T-cell (primary cell): ENCODE measurements at regions not wholly inside any gene's neighbourhood (a gene's known extent, or its start where the extent isn't known, plus 50 kb on each side); places are given as distances from the start of the nearest gene placed in this dataset.

ENCODE experiments used
- ATAC-seq, 4 experiments: fragments of 200-7000 bp in 3 of 4; fragments of 150-1000 bp in 1 of 4; cut with Tn5 transposase; replicated peaks in 1 of 4; 1 replicate in 3 of 4; 2 replicates in 1 of 4; pipeline ENCODE4 v1.10.0; 2021; ENCODE audit warnings: moderate library complexity in 3 of 4, mild to moderate bottlenecking in 2 of 4, moderate number of reproducible peaks in 1 of 4
- CTCF ChIA-PET, 2 donors: fragments of 300-600 bp; sonication (Branson Sonifier 250); formaldehyde crosslinking; loops; one replicate each; lab custom pipeline; 2022; ENCODE audit warnings: antibody characterized with exemption in 2 of 2; lab: Charles Lee
- POLR2A ChIA-PET, 2 donors: fragments of 300-600 bp; sonication (Branson Sonifier 250); formaldehyde crosslinking; loops; one replicate each; lab custom pipeline; 2022; ENCODE audit warnings: antibody characterized with exemption in 2 of 2; lab: Charles Lee
- DNase-seq, 35 experiments: peaks; one replicate each; pipeline versions ENCODE4 v3.0.0 to v3.0.0-alpha.2; 2013 to 2023
- H3K27ac ChIP-seq: one replicate; pipeline ENCODE4 v1.5.1; 2013; ENCODE audit warnings: low read length
- H3K27me3 ChIP-seq, 2 experiments: replicated peaks in 1 of 2; 1 replicate in 1 of 2; 2 replicates in 1 of 2; pipeline versions ENCODE4 v1.6.1 to v1.7.0; 2013; ENCODE audit warnings: low read length in 1 of 2, mixed read lengths in 1 of 2; ENCODE audit not compliant: control insufficient read depth in 2 of 2, insufficient read depth in 2 of 2; ENCODE audit errors: extremely low read depth in 1 of 2
- H3K36me3 ChIP-seq, 2 donors: 1 replicate in 1 of 2; 2 replicates in 1 of 2; pipeline versions ENCODE4 v1.6.1 to v1.7.0; 2013; ENCODE audit warnings: low read length in 1 of 2; ENCODE audit not compliant: control insufficient read depth in 2 of 2, insufficient read depth in 1 of 2; ENCODE audit errors: extremely low read depth in 1 of 2
- H3K4me1 ChIP-seq, 2 experiments: 1 replicate in 1 of 2; 2 replicates in 1 of 2; pipeline versions ENCODE4 v1.6.1 to v1.7.0; 2013; ENCODE audit warnings: low read length in 2 of 2, mixed read lengths in 1 of 2; ENCODE audit not compliant: insufficient read depth in 2 of 2, control insufficient read depth in 1 of 2; ENCODE audit errors: extremely low read depth in 1 of 2
- H3K4me3 ChIP-seq, 2 donors: 1 replicate in 1 of 2; 2 replicates in 1 of 2; pipeline versions ENCODE4 v1.5.1 to v1.7.0; 2013; ENCODE audit warnings: mild to moderate bottlenecking in 2 of 2, low read length in 1 of 2, moderate library complexity in 1 of 2; ENCODE audit not compliant: control insufficient read depth in 1 of 2; ENCODE audit errors: extremely low read depth in 1 of 2
- H3K9me3 ChIP-seq: 2 replicates; pipeline ENCODE4 v1.7.0; 2013
- H3K27ac Mint-ChIP-seq, 2 donors: one replicate each; pipeline ENCODE4 v1.8.0; 2020 to 2021; ENCODE audit warnings: mild to moderate bottlenecking in 2 of 2, mixed read lengths in 2 of 2
- H3K27me3 Mint-ChIP-seq, 2 donors: one replicate each; pipeline ENCODE4 v1.8.0; 2021 to 2022; ENCODE audit warnings: mixed read lengths in 2 of 2
- H3K36me3 Mint-ChIP-seq: one replicate; pipeline ENCODE4 v1.8.0; 2021; ENCODE audit warnings: mixed read lengths
- H3K4me1 Mint-ChIP-seq, 3 donors: one replicate each; pipeline ENCODE4 v1.8.0; 2020 to 2022; ENCODE audit warnings: mixed read lengths in 3 of 3, mild to moderate bottlenecking in 1 of 3
- H3K4me3 Mint-ChIP-seq, 3 donors: one replicate each; pipeline ENCODE4 v1.8.0; 2020 to 2022; ENCODE audit warnings: mild to moderate bottlenecking in 3 of 3, mixed read lengths in 3 of 3, moderate library complexity in 3 of 3
- H3K9me3 Mint-ChIP-seq, 3 donors: one replicate each; pipeline ENCODE4 v1.8.0; 2020 to 2022; ENCODE audit warnings: mixed read lengths in 3 of 3
- WGBS: methylation state at CpG from one replicate; pipeline ENCODE4 v1.1.5; 2013; ENCODE audit warnings: missing lambda C conversion rate; ENCODE audit not compliant: insufficient coverage; 5-methylcytosine and 5-hydroxymethylcytosine counted together

GRCh38 chr9:18146329-18146728 is 327.6 kb upstream of the ADAMTSL1 start:
- Mint-ChIP-seq H3K4me1 (no peaks in the 10 kb centered on the region), H3K9me3 (peaks cover 0 to 13% (median 0%) of the 10 kb centered on the region in 3 donors), H3K27me3 (no peaks in the 10 kb centered on the region), H3K27ac (no peak overlapping the region), H3K4me3 (no peak overlapping the region), H3K36me3 (no peaks in the 10 kb centered on the region)
- ChIA-PET POLR2A (no interaction called here), CTCF (no interaction called here)
- H3K4me3 ChIP-seq = no peak overlapping the region
- no peaks in the 10 kb centered on the region for H3K36me3 ChIP-seq
- no peak overlapping the region for H3K27ac ChIP-seq
- ATAC-seq (no peak), DNase-seq (no peak)
- no peaks in the 10 kb centered on the region for H3K27me3 ChIP-seq
- no peaks in the 10 kb centered on the region for H3K4me1 ChIP-seq
- H3K9me3 ChIP-seq = no peaks in the 10 kb centered on the region
- 67% methylated on average over 1 of the region's 3 CpGs for WGBS

GRCh38 chr9:18149471-18150011 is 324.4 kb upstream of the ADAMTSL1 start:
- H3K27me3 ChIP-seq = no peaks in the 10 kb centered on the region
- H3K4me1 ChIP-seq = no peaks in the 10 kb centered on the region
- H3K36me3 ChIP-seq = no peaks in the 10 kb centered on the region
- H3K9me3 Mint-ChIP-seq = peaks cover 0 to 13% (median 0%) of the 10 kb centered on the region in 3 donors
- no peaks in the 10 kb centered on the region for H3K9me3 ChIP-seq
- H3K4me3 Mint-ChIP-seq = no peak overlapping the region
- no peaks in the 10 kb centered on the region for H3K27me3 Mint-ChIP-seq
- H3K4me3 ChIP-seq = no peak overlapping the region
- no peak overlapping the region for H3K27ac Mint-ChIP-seq
- H3K4me1 Mint-ChIP-seq = no peaks in the 10 kb centered on the region
- ChIA-PET CTCF (no interaction called here), POLR2A (no interaction called here)
- H3K36me3 Mint-ChIP-seq = no peaks in the 10 kb centered on the region
- ATAC-seq (no peak), DNase-seq (no peak)
- no peak overlapping the region for H3K27ac ChIP-seq
- 33% methylated on average over 1 of the region's 1 CpG for WGBS

DNA sequence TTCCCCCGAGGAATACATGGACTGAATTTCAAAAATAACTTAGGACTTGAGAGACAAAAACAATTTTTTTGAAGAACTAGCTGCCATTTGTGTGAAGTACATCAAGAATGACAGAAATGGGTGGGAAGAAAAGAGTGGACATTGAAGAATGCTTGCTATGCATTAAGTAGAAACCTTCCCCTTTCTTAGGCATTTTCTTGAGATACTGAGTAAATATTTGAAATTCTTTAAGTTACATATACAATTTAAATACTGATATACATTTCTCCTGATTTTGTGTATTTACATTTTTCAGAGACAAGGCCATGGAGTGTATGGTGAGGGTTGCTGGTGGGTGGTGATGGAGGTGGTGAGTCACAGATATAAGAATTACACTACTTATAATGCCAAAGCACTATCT is 319.3 kb upstream of the ADAMTSL1 start:
- no peaks in the 10 kb centered on the region for H3K36me3 Mint-ChIP-seq
- no peaks in the 10 kb centered on the region for H3K9me3 ChIP-seq
- no peaks in the 10 kb centered on the region for H3K27me3 ChIP-seq
- H3K4me3 Mint-ChIP-seq = no peak overlapping the region
- DNase-seq (no peak), ATAC-seq (no peak)
- H3K36me3 ChIP-seq = no peaks in the 10 kb centered on the region
- no peak overlapping the region for H3K27ac ChIP-seq
- H3K9me3 Mint-ChIP-seq = peaks cover 0 to 18% (median 0%) of the 10 kb centered on the region in 3 donors
- ChIA-PET CTCF (no interaction called here), POLR2A (no interaction called here)
- no peak overlapping the region for H3K4me3 ChIP-seq
- no peak overlapping the region for H3K27ac Mint-ChIP-seq
- no peaks in the 10 kb centered on the region for H3K4me1 Mint-ChIP-seq
- no CpG with 5 or more reads among the region's 1 CpG for WGBS
- H3K27me3 Mint-ChIP-seq = no peaks in the 10 kb centered on the region
- no peaks in the 10 kb centered on the region for H3K4me1 ChIP-seq

DNA sequence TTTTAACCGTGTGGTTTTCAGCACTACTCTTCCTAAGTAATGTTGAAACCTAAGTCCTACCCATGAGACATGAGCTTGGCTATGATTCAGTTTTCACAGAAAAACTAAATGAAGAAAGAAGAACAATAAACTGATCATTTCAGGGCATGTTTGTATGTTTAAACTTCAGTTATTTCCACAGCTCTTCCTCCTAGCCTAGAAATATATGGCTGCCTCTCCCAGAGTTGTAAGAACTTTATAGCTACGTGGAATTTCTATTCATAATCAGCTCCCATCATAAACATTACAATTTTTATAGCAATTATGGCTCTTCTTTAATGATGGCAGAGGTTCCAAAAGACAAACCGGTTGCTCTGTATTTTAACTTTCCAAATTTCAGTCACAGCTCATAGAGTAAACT is 314.7 kb upstream of the ADAMTSL1 start:
- no peaks in the 10 kb centered on the region for H3K36me3 ChIP-seq
- Mint-ChIP-seq H3K9me3 (peaks cover 0 to 11% (median 0%) of the 10 kb centered on the region in 3 donors), H3K27ac (no peak overlapping the region), H3K36me3 (no peaks in the 10 kb centered on the region), H3K27me3 (peaks cover 0 to 4% of the 10 kb centered on the region in 2 donors), H3K4me3 (no peak overlapping the region), H3K4me1 (no peaks in the 10 kb centered on the region)
- H3K9me3 ChIP-seq = no peaks in the 10 kb centered on the region
- no peak overlapping the region for H3K27ac ChIP-seq
- no peaks in the 10 kb centered on the region for H3K27me3 ChIP-seq
- no peak for ATAC-seq
- ChIA-PET POLR2A (no interaction called here), CTCF (interaction anchor here in 1 of 2 donors (0.6 kb wide), 1 partner anchor 343 kb away, joined by 3 read pairs; no protein-coding TSS in a partner anchor)
- no peaks in the 10 kb centered on the region for H3K4me1 ChIP-seq
- no peak overlapping the region for H3K4me3 ChIP-seq
- no peak for DNase-seq
- WGBS = no CpG with 5 or more reads among the region's 3 CpGs

DNA sequence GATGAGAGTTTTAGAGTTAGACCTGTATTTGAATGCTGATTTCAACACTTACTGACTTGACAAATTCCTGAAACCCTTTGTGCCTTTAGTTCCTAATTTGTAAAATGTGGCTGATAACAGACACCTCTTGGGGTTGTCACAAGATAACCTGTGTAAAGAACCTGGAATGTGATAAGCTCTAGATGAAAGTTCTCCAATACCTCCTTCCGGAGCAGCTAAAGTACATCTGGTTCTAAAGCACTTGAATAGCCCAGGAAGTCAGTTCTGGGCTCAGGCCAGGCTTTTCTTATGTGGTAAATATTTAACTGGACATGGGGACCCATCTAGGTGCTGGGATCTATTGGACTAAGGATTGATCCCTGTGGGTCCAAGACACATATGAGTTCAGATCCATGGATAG is 310.8 kb upstream of the ADAMTSL1 start:
- H3K27me3 Mint-ChIP-seq = peaks cover 0 to 4% of the 10 kb centered on the region in 2 donors
- no peaks in the 10 kb centered on the region for H3K4me1 ChIP-seq
- H3K27ac ChIP-seq = no peak overlapping the region
- no peaks in the 10 kb centered on the region for H3K36me3 Mint-ChIP-seq
- H3K36me3 ChIP-seq = no peaks in the 10 kb centered on the region
- no peak overlapping the region for H3K27ac Mint-ChIP-seq
- no peak for DNase-seq
- no peak for ATAC-seq
- 100% methylated on average over 1 of the region's 1 CpG for WGBS
- H3K4me3 Mint-ChIP-seq = no peak overlapping the region
- H3K4me1 Mint-ChIP-seq = no peaks in the 10 kb centered on the region
- H3K27me3 ChIP-seq = no peaks in the 10 kb centered on the region
- peaks cover 0 to 7% (median 0%) of the 10 kb centered on the region in 3 donors for H3K9me3 Mint-ChIP-seq
- H3K4me3 ChIP-seq = no peak overlapping the region
- no peaks in the 10 kb centered on the region for H3K9me3 ChIP-seq
- ChIA-PET POLR2A (no interaction called here), CTCF (no interaction called here)

DNA sequence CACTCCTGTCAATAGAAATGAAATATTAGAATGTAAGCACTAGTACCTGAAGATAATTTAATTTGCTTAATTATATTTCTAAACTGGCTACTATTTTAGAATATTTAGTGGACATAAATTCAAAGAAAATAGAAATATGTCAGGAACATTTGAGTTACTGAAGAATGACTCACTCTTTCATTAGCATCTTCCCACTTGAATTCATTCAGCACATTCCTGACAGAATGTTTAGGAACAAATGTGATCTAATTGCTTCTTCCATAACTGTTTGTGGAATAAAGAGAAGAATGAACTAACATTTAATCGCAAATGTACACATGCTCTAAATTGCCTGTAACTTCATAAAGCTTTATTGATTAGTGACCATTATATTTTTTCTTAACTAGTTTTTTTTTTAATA is 306.2 kb upstream of the ADAMTSL1 start:
- CTCF ChIA-PET = no interaction called here

GRCh38 chr9:18173923-18174322 is 300.0 kb upstream of the ADAMTSL1 start:
- H3K27ac Mint-ChIP-seq = no peak overlapping the region
- H3K4me3 ChIP-seq = no peak overlapping the region
- H3K36me3 ChIP-seq = no peaks in the 10 kb centered on the region
- DNase-seq = no peak
- no peaks in the 10 kb centered on the region for H3K4me1 ChIP-seq
- peaks cover 0 to 9% (median 4%) of the 10 kb centered on the region in 3 donors for H3K9me3 Mint-ChIP-seq
- ChIA-PET POLR2A (no interaction called here), CTCF (no interaction called here)
- no peak overlapping the region for H3K27ac ChIP-seq
- ATAC-seq = no peak
- H3K9me3 ChIP-seq = no peaks in the 10 kb centered on the region
- WGBS = no CpG with 5 or more reads among the region's 4 CpGs
- no peaks in the 10 kb centered on the region for H3K36me3 Mint-ChIP-seq
- H3K27me3 Mint-ChIP-seq = no peaks in the 10 kb centered on the region
- no peaks in the 10 kb centered on the region for H3K4me1 Mint-ChIP-seq
- H3K27me3 ChIP-seq = no peaks in the 10 kb centered on the region
- no peak overlapping the region for H3K4me3 Mint-ChIP-seq

More for the DNA sequence above, 306.2 kb upstream of the ADAMTSL1 start:
- Histone ChIP-seq H3K4me1 (no peaks in the 10 kb centered on the region), H3K27ac (no peak overlapping the region), H3K4me3 (no peak overlapping the region), H3K27me3 (no peaks in the 10 kb centered on the region), H3K36me3 (no peaks in the 10 kb centered on the region), H3K9me3 (no peaks in the 10 kb centered on the region)
- no peaks in the 10 kb centered on the region for H3K4me1 Mint-ChIP-seq
- no peak overlapping the region for H3K27ac Mint-ChIP-seq
- WGBS = no CpG with 5 or more reads among the region's 1 CpG
- H3K27me3 Mint-ChIP-seq = peaks cover 0 to 4% of the 10 kb centered on the region in 2 donors
- DNase-seq (no peak), ATAC-seq (no peak)
- POLR2A ChIA-PET = no interaction called here
- peaks cover 0 to 8% (median 4%) of the 10 kb centered on the region in 3 donors for H3K9me3 Mint-ChIP-seq
- H3K36me3 Mint-ChIP-seq = no peaks in the 10 kb centered on the region
- H3K4me3 Mint-ChIP-seq = no peak overlapping the region
